Mucosa of descending colon (tissue), 3 donors: ENCODE measurements at regions not wholly inside any gene's neighbourhood (a gene's known extent, or its start where the extent isn't known, plus 50 kb on each side); places are given as distances from the start of the nearest gene placed in this dataset.
A peak's percentile ranks its signal among the peaks of the same experiment; 100 is the strongest.

Source experiments
- ATAC-seq: fragments of 200-7000 bp; cut with Tn5 transposase; one replicate; pipeline ENCODE4 v1.9.1; 2020; ENCODE audit warnings: mild to moderate bottlenecking, moderate library complexity
- DNase-seq, 3 donors: peaks; one replicate each; pipeline ENCODE4 v3.0.0-alpha.2; 2020
- H3K36me3 ChIP-seq: fragments of 200-600 bp; one replicate; pipeline ENCODE4 v1.8.0; 2021; ENCODE audit warnings: low read depth, mild to moderate bottlenecking
- H3K4me1 ChIP-seq: fragments of 200-600 bp; one replicate; pipeline ENCODE4 v1.8.0; 2021; ENCODE audit warnings: low read depth, mild to moderate bottlenecking
- H3K4me3 ChIP-seq: fragments of 200-600 bp; one replicate; pipeline ENCODE4 v1.8.0; 2021; ENCODE audit warnings: mild to moderate bottlenecking
- H3K9me3 ChIP-seq: fragments of 200-600 bp; one replicate; pipeline ENCODE4 v1.8.0; 2021; ENCODE audit warnings: mild to moderate bottlenecking
- intact Hi-C, 2 donors: fragments of 100-400 bp; cut with DNase I in 1 of 2; cut with micrococcal nuclease in 1 of 2; formaldehyde crosslinking; loops; one replicate each; pipeline versions ENCODE4 v1.11.0 to v1.11.1; 2022; cut with DNase I, micrococcal nuclease
- TF ChIP-seq, protein P1 (sequence below): fragments of 200-600 bp; IDR thresholded peaks from one replicate; pipeline ENCODE4 v1.8.0; 2022; ENCODE audit warnings: antibody characterized with exemption, mild to moderate bottlenecking
- donor health status: DM: no; HTN: no; CAD: no; lungs with moderate emphysema.
- donor health status: DM: no; HTN: no; CAD: no.
- donor health status: DM: no; HTN: yes; CAD: no.

DNA sequence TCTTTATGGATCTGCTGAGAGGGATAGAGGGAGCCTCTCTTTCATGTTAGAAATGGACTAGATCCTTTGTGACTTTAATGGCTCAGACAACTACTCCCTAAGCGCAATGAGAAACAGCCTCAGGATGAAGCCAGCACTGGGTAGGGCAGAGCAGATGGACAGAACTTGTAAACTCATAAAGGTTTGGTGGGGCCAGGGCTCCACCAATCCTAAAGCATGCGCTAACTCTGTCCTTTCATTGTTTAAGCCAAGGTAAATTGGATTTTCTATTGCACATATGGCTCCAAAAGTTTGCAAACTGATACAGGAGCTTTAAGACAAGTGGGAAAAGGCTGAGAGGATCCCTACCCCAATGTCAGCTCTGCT lies 178.1 kb upstream of the MEOX2 start:
- Histone ChIP-seq H3K4me3 (no peak overlapping the region), H3K36me3 (no peaks in the 10 kb centered on the region), H3K9me3 (no peaks in the 10 kb centered on the region), H3K4me1 (no peaks in the 10 kb centered on the region)
- ATAC-seq = peak; percentile 63
- intact Hi-C loops = no loop called here
- peak in 1 of 3 donors; percentile 18 for DNase-seq
- TF ChIP-seq, protein P1, sequence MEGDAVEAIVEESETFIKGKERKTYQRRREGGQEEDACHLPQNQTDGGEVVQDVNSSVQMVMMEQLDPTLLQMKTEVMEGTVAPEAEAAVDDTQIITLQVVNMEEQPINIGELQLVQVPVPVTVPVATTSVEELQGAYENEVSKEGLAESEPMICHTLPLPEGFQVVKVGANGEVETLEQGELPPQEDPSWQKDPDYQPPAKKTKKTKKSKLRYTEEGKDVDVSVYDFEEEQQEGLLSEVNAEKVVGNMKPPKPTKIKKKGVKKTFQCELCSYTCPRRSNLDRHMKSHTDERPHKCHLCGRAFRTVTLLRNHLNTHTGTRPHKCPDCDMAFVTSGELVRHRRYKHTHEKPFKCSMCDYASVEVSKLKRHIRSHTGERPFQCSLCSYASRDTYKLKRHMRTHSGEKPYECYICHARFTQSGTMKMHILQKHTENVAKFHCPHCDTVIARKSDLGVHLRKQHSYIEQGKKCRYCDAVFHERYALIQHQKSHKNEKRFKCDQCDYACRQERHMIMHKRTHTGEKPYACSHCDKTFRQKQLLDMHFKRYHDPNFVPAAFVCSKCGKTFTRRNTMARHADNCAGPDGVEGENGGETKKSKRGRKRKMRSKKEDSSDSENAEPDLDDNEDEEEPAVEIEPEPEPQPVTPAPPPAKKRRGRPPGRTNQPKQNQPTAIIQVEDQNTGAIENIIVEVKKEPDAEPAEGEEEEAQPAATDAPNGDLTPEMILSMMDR = no peak

DNA sequence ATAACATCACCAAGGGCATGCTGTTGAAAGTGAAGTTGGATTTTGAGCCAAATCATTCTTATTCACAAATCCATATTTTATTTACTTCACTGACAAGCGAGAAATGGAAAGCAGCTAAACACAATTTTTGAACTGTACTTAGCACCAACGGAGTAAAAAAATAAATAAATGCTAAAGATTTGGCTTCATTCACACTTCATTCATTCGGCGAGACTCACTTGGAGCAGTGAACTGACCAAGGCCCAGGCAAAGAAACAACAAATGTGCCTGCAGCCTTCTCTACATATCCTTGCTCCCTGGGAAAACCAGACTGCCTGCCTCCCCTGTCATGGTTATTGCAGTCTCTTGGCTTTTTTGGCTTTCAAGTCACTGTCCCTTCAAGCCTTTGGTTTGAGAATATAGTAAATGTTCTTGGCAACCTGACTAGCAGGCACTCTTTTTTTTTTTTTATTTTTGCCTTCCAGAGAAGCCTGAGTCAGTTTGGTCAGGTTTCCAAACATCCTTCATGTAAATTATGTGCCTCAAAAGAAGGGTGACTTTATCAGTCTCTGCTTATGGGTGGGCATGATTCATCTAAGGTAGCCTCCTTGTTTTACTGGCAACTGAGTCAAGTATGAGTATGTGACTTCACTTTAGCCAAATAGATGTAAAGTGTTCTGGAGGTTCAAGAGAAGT lies 177.6 kb upstream of the MEOX2 start:
- Histone ChIP-seq H3K4me1 (no peaks in the 10 kb centered on the region), H3K4me3 (no peak overlapping the region), H3K36me3 (no peaks in the 10 kb centered on the region), H3K9me3 (no peaks in the 10 kb centered on the region)
- intact Hi-C loops = no loop called here
- no peak for DNase-seq
- TF ChIP-seq, protein P1 = no peak
- ATAC-seq = no peak

DNA sequence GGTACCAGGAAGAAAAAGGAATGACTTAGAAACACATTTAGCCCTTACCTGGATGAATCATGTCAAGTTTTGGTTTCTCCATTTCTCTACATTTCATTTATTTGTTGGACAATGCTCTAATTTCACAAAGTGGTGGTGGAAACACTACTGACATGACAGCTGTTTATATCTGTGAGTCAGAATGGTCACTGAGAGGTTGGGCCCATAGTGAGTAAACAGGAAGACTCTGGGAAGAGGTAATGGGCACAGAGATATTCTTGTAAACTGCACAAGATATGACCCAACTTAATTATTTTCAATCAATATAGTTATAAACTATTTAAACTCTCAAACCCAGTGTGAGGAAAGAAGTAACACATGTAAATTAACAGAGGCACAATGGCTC lies 176.3 kb upstream of the MEOX2 start:
- no peak for ATAC-seq
- no peak for DNase-seq

DNA sequence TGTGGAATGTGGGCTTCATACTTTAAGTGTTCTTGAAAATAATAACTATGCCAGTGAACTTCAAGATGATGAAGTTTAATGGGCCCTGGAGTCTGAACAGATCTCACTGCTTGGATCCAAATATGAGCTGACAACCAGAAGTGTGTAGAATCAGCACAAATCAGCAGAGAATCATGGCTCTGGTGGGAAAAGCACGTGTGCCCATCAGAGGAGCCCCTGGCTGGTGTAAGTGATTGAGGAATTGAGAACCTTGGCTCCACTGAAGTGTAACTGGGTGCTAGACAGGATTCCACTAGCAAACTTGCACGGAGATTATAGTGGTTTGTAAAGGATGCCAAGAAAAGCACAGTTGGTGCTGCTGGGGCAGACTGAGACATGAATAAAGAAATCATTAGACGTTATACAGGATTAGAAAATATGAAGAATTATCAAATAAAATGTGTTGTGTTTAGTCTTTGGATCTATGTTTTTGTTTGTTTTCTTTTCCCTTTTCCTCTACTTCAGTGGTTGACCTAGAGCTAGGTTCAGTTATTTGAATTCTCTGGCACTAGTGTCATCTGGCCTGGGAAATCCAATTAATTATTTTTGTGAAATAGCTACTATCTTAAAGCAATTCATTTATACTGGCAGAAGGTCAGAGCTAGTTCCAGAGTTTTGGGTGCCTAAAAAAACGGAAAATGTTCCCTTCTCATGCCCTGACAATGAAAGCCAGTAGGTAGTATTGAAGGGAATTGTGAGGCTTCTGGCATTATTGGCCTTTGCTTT lies 175.7 kb upstream of the MEOX2 start:
- TF ChIP-seq, protein P1 = no peak
- intact Hi-C loops = no loop called here
- ATAC-seq (no peak), DNase-seq (no peak)
- Histone ChIP-seq H3K36me3 (no peaks in the 10 kb centered on the region), H3K4me3 (no peak overlapping the region), H3K4me1 (no peaks in the 10 kb centered on the region), H3K9me3 (no peaks in the 10 kb centered on the region)

More for the DNA sequence above, 176.3 kb upstream of the MEOX2 start:
- no peak overlapping the region for H3K4me3 ChIP-seq
- no peaks in the 10 kb centered on the region for H3K4me1 ChIP-seq
- TF ChIP-seq, protein P1 = no peak
- no peaks in the 10 kb centered on the region for H3K9me3 ChIP-seq
- intact Hi-C loops = no loop called here
- H3K36me3 ChIP-seq = no peaks in the 10 kb centered on the region

DNA sequence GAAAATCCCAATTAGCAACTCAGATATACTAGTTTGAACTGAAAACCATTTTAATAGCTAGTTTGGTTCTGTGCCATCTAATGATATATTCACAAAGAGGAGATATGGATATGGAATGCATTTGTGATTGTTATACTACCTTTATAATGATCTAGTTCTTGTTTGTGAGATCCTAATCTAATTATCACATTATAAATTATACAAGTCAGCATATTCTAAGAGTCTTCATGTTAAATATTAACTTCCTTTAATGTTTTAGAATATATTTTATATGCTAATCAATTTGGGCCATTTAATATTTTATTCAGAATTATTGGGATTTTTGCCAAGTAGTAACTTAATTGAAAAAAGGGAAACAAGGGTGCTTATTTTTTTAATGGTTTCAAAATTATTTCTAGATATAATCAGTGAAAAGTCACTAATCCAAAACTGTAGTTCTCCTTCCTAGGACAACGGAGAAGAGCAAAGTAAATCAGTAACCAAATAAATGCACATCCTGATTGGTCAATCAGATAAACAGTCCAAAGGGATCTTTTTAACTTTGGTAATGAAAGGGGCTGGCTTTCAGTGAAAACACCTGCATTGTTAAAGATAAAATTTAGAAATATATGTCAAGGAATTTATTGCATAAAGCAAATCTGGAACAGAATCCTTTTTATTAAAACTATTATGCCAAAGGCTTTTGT lies 173.9 kb upstream of the MEOX2 start:
- DNase-seq = no peak

More for the DNA sequence above, 173.9 kb upstream of the MEOX2 start:
- H3K4me1 ChIP-seq = no peaks in the 10 kb centered on the region
- no peaks in the 10 kb centered on the region for H3K9me3 ChIP-seq
- intact Hi-C loops = no loop called here
- no peaks in the 10 kb centered on the region for H3K36me3 ChIP-seq
- no peak overlapping the region for H3K4me3 ChIP-seq
- ATAC-seq = no peak
- TF ChIP-seq, protein P1 = no peak
